GM12891 (cell line): ENCODE measurements at regions not wholly inside any gene's neighbourhood (a gene's known extent, or its start where the extent isn't known, plus 50 kb on each side); places are given as distances from the start of the nearest gene placed in this dataset.

Experiments used
- PAX5 ChIP-seq: IDR thresholded peaks from 2 replicates; pipeline ENCODE4 v1.6.1; 2011; ENCODE audit warnings: low read length, moderate library complexity, mild to moderate bottlenecking; ENCODE audit not compliant: insufficient read depth, severe bottlenecking
- POLR2A ChIP-seq: IDR thresholded peaks from 2 replicates; pipeline ENCODE4 v1.6.1; 2011; ENCODE audit warnings: low read depth, low read length, control low read depth
- POLR2AphosphoS5 ChIP-seq: IDR thresholded peaks from 2 replicates; pipeline ENCODE4 v1.6.1; 2011; ENCODE audit warnings: low read depth, low read length, control low read depth
- TAF1 ChIP-seq: IDR thresholded peaks from 2 replicates; pipeline ENCODE4 v1.6.1; 2011; ENCODE audit warnings: low read depth, low read length, control low read depth

- TF ChIP-seq POLR2A (no peak), PAX5 (no peak), TAF1 (no peak), POLR2AphosphoS5 (no peak)
Observed at GRCh38 chr2:201538025-201538424, 86.5 kb downstream of the STRADB start.
